ENCODE measurements at regions not wholly inside any gene's neighbourhood (a gene's known extent, or its start where the extent isn't known, plus 50 kb on each side); places are given as distances from the start of the nearest gene placed in this dataset.
"Not testable (repeated sequence)": the region's sequence is repeated elsewhere in the genome, so short reads cannot be mapped to it uniquely, and the experiment has no call there.

- intact Hi-C loops (cut with DNase I); ATAC-seq; H3K9me3 ChIP-seq; H3K4me3 ChIP-seq; H3K27me3 ChIP-seq (ENCODE audit: insufficient read depth in 3 of 3, low read length in 2 of 3); DNase-seq; H3K36me3 ChIP-seq (ENCODE audit: insufficient read depth in 1 of 2, low read depth in 1 of 2); H3K4me1 ChIP-seq; H3K27ac ChIP-seq: not testable (repeated sequence)
- WGBS, 3 donors = 88 to 92% (median 92%) methylated on average over 1 of the region's 2 CpGs
Observed at GRCh38 chr20:25935230-25935629, 238.6 kb upstream of the ZNF337 start.

- H3K27me3 ChIP-seq (ENCODE audit: insufficient read depth in 3 of 3, low read length in 2 of 3); H3K9me3 ChIP-seq; H3K27ac ChIP-seq; H3K4me3 ChIP-seq; H3K36me3 ChIP-seq (ENCODE audit: insufficient read depth in 1 of 2, low read depth in 1 of 2); DNase-seq; ATAC-seq; H3K4me1 ChIP-seq; intact Hi-C loops (cut with DNase I): not testable (repeated sequence)
- WGBS, 3 donors = 57 to 70% (median 59%) methylated on average over 5 of the region's 5 CpGs
Observed at GRCh38 chr20:25932806-25933205, 236.2 kb upstream of the ZNF337 start.

- H3K4me3 ChIP-seq; ATAC-seq; H3K27ac ChIP-seq; H3K4me1 ChIP-seq; H3K27me3 ChIP-seq (ENCODE audit: insufficient read depth in 3 of 3, low read length in 2 of 3); intact Hi-C loops (cut with DNase I); H3K9me3 ChIP-seq; DNase-seq; H3K36me3 ChIP-seq (ENCODE audit: insufficient read depth in 1 of 2, low read depth in 1 of 2): not testable (repeated sequence)
- 39 to 43% (median 40%) methylated on average over 2 of the region's 2 CpGs for WGBS, 3 donors
Observed at GRCh38 chr20:25932170-25932569, 235.5 kb upstream of the ZNF337 start.

GRCh38 chr20:25902321-25902720 lies 205.7 kb upstream of the ZNF337 start:
- H3K27me3 ChIP-seq (ENCODE audit: insufficient read depth in 3 of 3, low read length in 2 of 3); H3K27ac ChIP-seq; H3K36me3 ChIP-seq (ENCODE audit: insufficient read depth in 1 of 2, low read depth in 1 of 2); ATAC-seq; H3K4me1 ChIP-seq; H3K9me3 ChIP-seq; H3K4me3 ChIP-seq; DNase-seq; intact Hi-C loops (cut with DNase I): not testable (repeated sequence)

- H3K9me3 ChIP-seq; H3K4me1 ChIP-seq; H3K27me3 ChIP-seq (ENCODE audit: insufficient read depth in 3 of 3, low read length in 2 of 3); H3K27ac ChIP-seq; intact Hi-C loops (cut with DNase I); H3K4me3 ChIP-seq; ATAC-seq; H3K36me3 ChIP-seq (ENCODE audit: insufficient read depth in 1 of 2, low read depth in 1 of 2): not testable (repeated sequence)
- peak in 1 of 2 donors; percentile 46 for DNase-seq
- 63 to 65% (median 64%) methylated on average over 5 of the region's 5 CpGs for WGBS, 3 donors
Observed at GRCh38 chr20:25898663-25899062, 202.0 kb upstream of the ZNF337 start.

- H3K27ac ChIP-seq; H3K36me3 ChIP-seq (ENCODE audit: insufficient read depth in 1 of 2, low read depth in 1 of 2); ATAC-seq; H3K9me3 ChIP-seq; H3K4me3 ChIP-seq; intact Hi-C loops (cut with DNase I); H3K27me3 ChIP-seq (ENCODE audit: insufficient read depth in 3 of 3, low read length in 2 of 3); H3K4me1 ChIP-seq; DNase-seq: not testable (repeated sequence)
- WGBS, 3 donors = 94 to 100% (median 98%) methylated on average over 2 of the region's 2 CpGs
Observed at GRCh38 chr20:25879096-25879495, 182.4 kb upstream of the ZNF337 start.

GRCh38 chr20:25868650-25868979 lies 172.0 kb upstream of the ZNF337 start:
- H3K36me3 ChIP-seq (ENCODE audit: insufficient read depth in 1 of 2, low read depth in 1 of 2); H3K9me3 ChIP-seq; H3K4me1 ChIP-seq; H3K27ac ChIP-seq; DNase-seq; intact Hi-C loops (cut with DNase I); H3K27me3 ChIP-seq (ENCODE audit: insufficient read depth in 3 of 3, low read length in 2 of 3): not testable (repeated sequence)
- peak in 1 of 4 donors; percentile 29 for ATAC-seq
- 14 to 19% (median 16%) methylated on average over 17 of the region's 17 CpGs for WGBS, 3 donors
- peak overlapping the region; percentile 69 for H3K4me3 ChIP-seq

- H3K36me3 ChIP-seq (ENCODE audit: insufficient read depth in 1 of 2, low read depth in 1 of 2) = no peaks in the 10 kb centered on the region
- ATAC-seq (peak; percentile 82 to 92 (median 92)), DNase-seq (peak; percentile 81 to 91)
- H3K4me1 ChIP-seq = peaks cover 5% of the 10 kb centered on the region
- intact Hi-C loops (cut with DNase I) = no loop called here
- TF ChIP-seq CTCF (IDR thresholded peaks at IDR 0.05) = no peak
- H3K4me3 ChIP-seq = peak overlapping the region; percentile 69
- no peaks in the 10 kb centered on the region for H3K9me3 ChIP-seq
- no peak overlapping the region for H3K27ac ChIP-seq
- no peaks in the 10 kb centered on the region for H3K27me3 ChIP-seq (ENCODE audit: insufficient read depth in 3 of 3, low read length in 2 of 3)
- 12 to 18% (median 15%) methylated on average over 41 to 46 of the region's 46 CpGs for WGBS, 3 donors
Observed at GRCh38 chr20:25867776-25868649, 171.4 kb upstream of the ZNF337 start.

GRCh38 chr20:25867015-25867775 lies 170.5 kb upstream of the ZNF337 start:
- ATAC-seq; H3K27ac ChIP-seq; H3K9me3 ChIP-seq; H3K36me3 ChIP-seq (ENCODE audit: insufficient read depth in 1 of 2, low read depth in 1 of 2); H3K27me3 ChIP-seq (ENCODE audit: insufficient read depth in 3 of 3, low read length in 2 of 3); H3K4me1 ChIP-seq; intact Hi-C loops (cut with DNase I); H3K4me3 ChIP-seq; DNase-seq: not testable (repeated sequence)
- 86 to 90% (median 89%) methylated on average over 35 of the region's 35 CpGs for WGBS, 3 donors
